DOHH2 (cell line): ENCODE measurements at regions not wholly inside any gene's neighbourhood (a gene's known extent, or its start where the extent isn't known, plus 50 kb on each side); places are given as distances from the start of the nearest gene placed in this dataset.

ENCODE experiments used
- H3F3A ChIP-seq: fragments of 200-600 bp; sonication (generic), shearing (Covaris generic); 2 replicates; pipeline ENCODE4 v1.6.0; 2016; ENCODE audit warnings: antibody characterized with exemption, mild to moderate bottlenecking; ENCODE audit not compliant: control insufficient read depth, insufficient read depth
- H3K27ac ChIP-seq: fragments of 200-600 bp; sonication (generic); 2 replicates; pipeline ENCODE4 v1.5.1; 2014; ENCODE audit warnings: low read depth, mild to moderate bottlenecking, low read length, moderate library complexity
- H3K27me3 ChIP-seq: fragments of 200-600 bp; sonication (generic); 2 replicates; pipeline ENCODE4 v1.6.1; 2014; ENCODE audit warnings: mild to moderate bottlenecking, low read length, mixed read lengths; ENCODE audit not compliant: control insufficient read depth
- H3K36me3 ChIP-seq: fragments of 200-600 bp; sonication (generic); 2 replicates; pipeline ENCODE4 v1.6.1; 2014; ENCODE audit warnings: mild to moderate bottlenecking, low read length, moderate library complexity, mixed read lengths; ENCODE audit not compliant: control insufficient read depth
- H3K4me1 ChIP-seq: fragments of 200-600 bp; sonication (generic); 2 replicates; pipeline ENCODE4 v1.6.1; 2014; ENCODE audit warnings: mild to moderate bottlenecking, low read length, mixed read lengths; ENCODE audit not compliant: control insufficient read depth
- H3K4me2 ChIP-seq: fragments of 200-600 bp; sonication (generic); 2 replicates; pipeline ENCODE4 v1.6.0; 2014; ENCODE audit warnings: mild to moderate bottlenecking, low read length, moderate library complexity
- H3K4me3 ChIP-seq: fragments of 200-600 bp; sonication (generic); 2 replicates; pipeline ENCODE4 v1.5.1; 2014; ENCODE audit warnings: mild to moderate bottlenecking, low read length, mixed read lengths
- H3K79me2 ChIP-seq: fragments of 200-600 bp; sonication (generic); 2 replicates; pipeline ENCODE4 v1.6.1; 2014; ENCODE audit warnings: mild to moderate bottlenecking, low read length, mixed read lengths; ENCODE audit not compliant: control insufficient read depth
- H3K9me2 ChIP-seq: fragments of 200-600 bp; sonication (generic); replicated peaks from 2 replicates; pipeline ENCODE4 v1.6.1; 2014; ENCODE audit warnings: mild to moderate bottlenecking, low read length, mixed read lengths; ENCODE audit not compliant: control insufficient read depth
- H3K9me3 ChIP-seq: fragments of 200-600 bp; sonication (generic); 2 replicates; pipeline ENCODE4 v1.6.1; 2014; ENCODE audit warnings: antibody characterized with exemption, low read length, mixed read lengths; ENCODE audit not compliant: control insufficient read depth, insufficient read depth
- H4K20me1 ChIP-seq: fragments of 200-600 bp; sonication (generic); 2 replicates; pipeline ENCODE4 v1.6.0; 2014; ENCODE audit warnings: low read depth, mild to moderate bottlenecking, antibody characterized with exemption, low read length, moderate library complexity; ENCODE audit not compliant: control insufficient read depth, insufficient read depth
- EZH2phosphoT487 ChIP-seq: fragments of 200-600 bp; sonication (generic); IDR thresholded peaks from 2 replicates; pipeline ENCODE4 v1.6.1; 2017; ENCODE audit warnings: borderline replicate concordance, mild to moderate bottlenecking, antibody characterized with exemption, low read length, moderate library complexity, mixed read lengths
- TF ChIP-seq, protein P1 (sequence below): fragments of 200-600 bp; sonication (generic); IDR thresholded peaks from one replicate; pipeline ENCODE4 v1.5.1; 2014; ENCODE audit warnings: antibody characterized with exemption, mild to moderate bottlenecking, low read depth, low read length; ENCODE audit not compliant: poor library complexity, severe bottlenecking

DNA sequence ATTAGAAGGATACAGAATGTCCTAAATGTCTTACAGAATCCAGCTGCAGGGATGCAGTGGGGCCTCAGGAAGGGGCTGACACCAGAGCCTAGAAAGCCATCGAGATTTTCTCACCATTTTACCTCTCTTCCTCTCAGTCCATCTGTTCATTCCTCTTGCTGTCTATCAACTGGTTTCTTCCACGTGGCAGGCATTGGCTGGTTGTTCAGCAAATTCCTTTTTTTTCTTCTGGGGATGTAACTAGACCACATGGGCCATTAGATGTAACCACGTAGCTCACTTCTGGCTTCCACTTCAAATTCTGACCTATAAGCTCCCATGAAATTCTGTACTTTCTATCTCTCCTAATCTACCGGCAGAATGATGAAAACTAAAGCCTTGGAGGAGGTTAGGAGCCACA, 93.6 kb upstream of the MTAP start:
- Histone ChIP-seq H3K9me2 (no peaks in the 10 kb centered on the region), H3K27ac (no peak overlapping the region), H3K4me1 (no peaks in the 10 kb centered on the region), H3F3A (no peaks in the 10 kb centered on the region), H3K4me2 (no peak overlapping the region), H3K36me3 (no peaks in the 10 kb centered on the region), H3K27me3 (no peaks in the 10 kb centered on the region), H3K4me3 (no peak overlapping the region), H4K20me1 (no peaks in the 10 kb centered on the region), H3K79me2 (no peaks in the 10 kb centered on the region), H3K9me3 (no peaks in the 10 kb centered on the region)
- TF ChIP-seq, protein P1, sequence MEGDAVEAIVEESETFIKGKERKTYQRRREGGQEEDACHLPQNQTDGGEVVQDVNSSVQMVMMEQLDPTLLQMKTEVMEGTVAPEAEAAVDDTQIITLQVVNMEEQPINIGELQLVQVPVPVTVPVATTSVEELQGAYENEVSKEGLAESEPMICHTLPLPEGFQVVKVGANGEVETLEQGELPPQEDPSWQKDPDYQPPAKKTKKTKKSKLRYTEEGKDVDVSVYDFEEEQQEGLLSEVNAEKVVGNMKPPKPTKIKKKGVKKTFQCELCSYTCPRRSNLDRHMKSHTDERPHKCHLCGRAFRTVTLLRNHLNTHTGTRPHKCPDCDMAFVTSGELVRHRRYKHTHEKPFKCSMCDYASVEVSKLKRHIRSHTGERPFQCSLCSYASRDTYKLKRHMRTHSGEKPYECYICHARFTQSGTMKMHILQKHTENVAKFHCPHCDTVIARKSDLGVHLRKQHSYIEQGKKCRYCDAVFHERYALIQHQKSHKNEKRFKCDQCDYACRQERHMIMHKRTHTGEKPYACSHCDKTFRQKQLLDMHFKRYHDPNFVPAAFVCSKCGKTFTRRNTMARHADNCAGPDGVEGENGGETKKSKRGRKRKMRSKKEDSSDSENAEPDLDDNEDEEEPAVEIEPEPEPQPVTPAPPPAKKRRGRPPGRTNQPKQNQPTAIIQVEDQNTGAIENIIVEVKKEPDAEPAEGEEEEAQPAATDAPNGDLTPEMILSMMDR: no peak
- no peak for TF ChIP-seq EZH2phosphoT487

DNA sequence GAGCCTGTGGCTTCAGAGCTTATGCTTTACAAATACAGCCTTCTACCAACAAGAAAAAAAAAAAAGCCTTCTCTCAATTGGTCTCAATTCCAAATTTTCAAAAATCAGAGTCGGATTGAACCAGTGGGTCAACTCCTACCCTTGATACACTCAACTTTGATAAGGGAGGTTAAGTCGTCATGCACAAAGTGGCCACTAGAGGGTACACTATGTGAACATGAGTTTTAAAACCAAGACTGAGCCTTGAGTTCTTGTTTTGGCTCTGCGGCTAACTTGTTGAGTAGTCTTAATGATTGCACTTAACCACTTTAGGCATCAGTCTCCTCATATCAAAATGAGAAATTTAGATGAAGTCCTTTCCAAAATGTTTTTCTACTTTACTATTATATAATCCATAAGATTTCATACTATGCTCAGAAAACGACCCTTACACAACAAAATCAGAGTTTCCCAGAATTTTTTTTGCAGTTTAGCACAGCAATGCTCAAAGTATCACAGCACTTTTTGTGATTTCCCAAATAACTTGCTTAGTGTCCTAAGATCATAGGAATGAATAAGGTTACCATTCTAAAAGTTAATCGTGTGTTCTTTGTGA, 92.9 kb upstream of the MTAP start:
- Histone ChIP-seq H3K9me3 (no peaks in the 10 kb centered on the region), H3K9me2 (no peaks in the 10 kb centered on the region), H3K27ac (no peak overlapping the region), H3K36me3 (no peaks in the 10 kb centered on the region), H4K20me1 (no peaks in the 10 kb centered on the region), H3K4me3 (no peak overlapping the region), H3F3A (no peaks in the 10 kb centered on the region), H3K79me2 (no peaks in the 10 kb centered on the region), H3K27me3 (no peaks in the 10 kb centered on the region), H3K4me1 (no peaks in the 10 kb centered on the region), H3K4me2 (no peak overlapping the region)
- TF ChIP-seq EZH2phosphoT487: no peak
- TF ChIP-seq, protein P1: peak; percentile 80

DNA sequence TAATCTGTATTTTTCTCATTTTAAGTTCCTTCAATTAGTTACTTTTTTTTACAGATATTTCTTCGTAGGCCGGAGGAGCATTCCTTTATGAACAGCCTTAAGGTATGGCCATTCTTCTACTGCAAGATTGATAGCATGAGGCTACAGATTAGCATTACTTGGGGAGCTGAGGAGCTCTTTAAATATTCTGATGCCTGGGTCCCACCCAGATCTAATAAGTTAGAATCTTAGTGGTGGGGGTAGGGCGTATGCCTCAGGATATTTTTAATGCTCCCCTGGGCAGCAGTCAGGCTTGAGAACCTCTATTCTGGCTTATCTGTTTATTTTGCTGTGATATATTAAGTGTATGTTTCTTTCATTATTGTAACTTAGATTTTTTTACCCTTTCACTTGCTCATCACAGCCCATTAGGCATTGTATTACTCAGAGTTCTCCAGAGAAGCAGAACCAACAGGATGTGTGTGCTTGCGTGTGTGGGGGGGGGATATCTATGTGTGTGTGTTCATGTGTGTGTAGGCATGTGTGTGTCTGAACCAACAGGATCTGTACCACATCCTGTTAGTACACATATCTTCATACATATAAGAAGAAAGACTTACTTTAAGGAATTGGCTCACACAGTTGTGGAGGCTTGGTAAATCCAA, 91.8 kb upstream of the MTAP start:
- no peaks in the 10 kb centered on the region for H3K9me2 ChIP-seq
- no peaks in the 10 kb centered on the region for H3K4me1 ChIP-seq
- TF ChIP-seq EZH2phosphoT487: no peak
- TF ChIP-seq, protein P1: no peak
- no peaks in the 10 kb centered on the region for H4K20me1 ChIP-seq
- H3K36me3 ChIP-seq: no peaks in the 10 kb centered on the region
- H3K4me3 ChIP-seq: no peak overlapping the region
- no peaks in the 10 kb centered on the region for H3K79me2 ChIP-seq
- H3F3A ChIP-seq: no peaks in the 10 kb centered on the region
- no peak overlapping the region for H3K4me2 ChIP-seq
- no peak overlapping the region for H3K27ac ChIP-seq
- no peaks in the 10 kb centered on the region for H3K9me3 ChIP-seq
- H3K27me3 ChIP-seq: no peaks in the 10 kb centered on the region
